NB4 (cell line): ENCODE measurements at regions not wholly inside any gene's neighbourhood (a gene's known extent, or its start where the extent isn't known, plus 50 kb on each side); places are given as distances from the start of the nearest gene placed in this dataset.
"Not testable (repeated sequence)": the region's sequence is repeated elsewhere in the genome, so short reads cannot be mapped to it uniquely, and the experiment has no call there.

Source experiments
- CTCF ChIP-seq: IDR thresholded peaks from one replicate; pipeline ENCODE4 v1.5.1; 2012; ENCODE audit warnings: low read depth, low read length
- MAX ChIP-seq: IDR thresholded peaks from 2 replicates; pipeline ENCODE4 v1.6.1; 2011; ENCODE audit warnings: low read depth, low read length
- MYC ChIP-seq: IDR thresholded peaks from 2 replicates; pipeline ENCODE4 v1.6.1; 2011; ENCODE audit warnings: low read depth, low read length
- POLR2A ChIP-seq: IDR thresholded peaks from 2 replicates; pipeline ENCODE4 v1.6.1; 2011; ENCODE audit warnings: mild to moderate bottlenecking; ENCODE audit not compliant: insufficient read length; ENCODE audit errors: extremely low read depth

GRCh38 chr15:84135931-84136456, 99.6 kb upstream of the GOLGA6L4 start:
- TF ChIP-seq CTCF, POLR2A, MAX, MYC: not testable (repeated sequence)
